Keratinocyte (primary cell): ENCODE measurements at regions not wholly inside any gene's neighbourhood (a gene's known extent, or its start where the extent isn't known, plus 50 kb on each side); places are given as distances from the start of the nearest gene placed in this dataset.

ENCODE experiments used
- EZH2 ChIP-seq: IDR thresholded peaks from one replicate; pipeline ENCODE4 v1.6.1; 2012; ENCODE audit warnings: inconsistent platforms, mild to moderate bottlenecking, low read length, moderate library complexity
- TF ChIP-seq, protein P1 (sequence below), 3 experiments: IDR thresholded peaks in 1 of 3; conservative IDR thresholded peaks in 1 of 3; optimal IDR thresholded peaks in 1 of 3; 2 replicates in 2 of 3; 3 replicates in 1 of 3; pipeline versions ENCODE3 to v1.5.1; 2011; ENCODE audit warnings: low read length in 3 of 3, mild to moderate bottlenecking in 3 of 3, moderate library complexity in 2 of 3, control low read depth in 1 of 3, inconsistent platforms in 1 of 3; ENCODE audit not compliant: insufficient read depth in 2 of 3; ENCODE audit errors: extremely low read depth in 1 of 3

DNA sequence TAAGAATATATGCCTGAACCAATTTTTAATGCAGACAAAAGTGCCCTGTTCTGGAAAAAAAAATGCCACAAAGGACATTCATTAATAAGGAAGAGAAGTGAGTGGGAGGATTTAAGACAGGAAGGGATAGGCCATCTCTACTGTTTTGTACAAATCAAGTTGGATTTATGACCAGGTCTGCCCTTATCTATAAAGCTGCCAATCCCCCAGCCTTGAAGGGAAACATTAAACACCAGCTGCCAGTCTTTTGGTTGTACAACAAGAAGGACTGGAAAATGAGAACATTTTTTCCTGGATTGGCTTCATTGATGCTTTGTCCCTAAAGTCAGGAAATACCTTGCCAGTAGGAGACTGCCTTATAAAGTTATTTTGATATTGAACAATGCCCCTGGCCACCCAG, 444.0 kb downstream of the NPHP4 start:
- TF ChIP-seq, protein P1, sequence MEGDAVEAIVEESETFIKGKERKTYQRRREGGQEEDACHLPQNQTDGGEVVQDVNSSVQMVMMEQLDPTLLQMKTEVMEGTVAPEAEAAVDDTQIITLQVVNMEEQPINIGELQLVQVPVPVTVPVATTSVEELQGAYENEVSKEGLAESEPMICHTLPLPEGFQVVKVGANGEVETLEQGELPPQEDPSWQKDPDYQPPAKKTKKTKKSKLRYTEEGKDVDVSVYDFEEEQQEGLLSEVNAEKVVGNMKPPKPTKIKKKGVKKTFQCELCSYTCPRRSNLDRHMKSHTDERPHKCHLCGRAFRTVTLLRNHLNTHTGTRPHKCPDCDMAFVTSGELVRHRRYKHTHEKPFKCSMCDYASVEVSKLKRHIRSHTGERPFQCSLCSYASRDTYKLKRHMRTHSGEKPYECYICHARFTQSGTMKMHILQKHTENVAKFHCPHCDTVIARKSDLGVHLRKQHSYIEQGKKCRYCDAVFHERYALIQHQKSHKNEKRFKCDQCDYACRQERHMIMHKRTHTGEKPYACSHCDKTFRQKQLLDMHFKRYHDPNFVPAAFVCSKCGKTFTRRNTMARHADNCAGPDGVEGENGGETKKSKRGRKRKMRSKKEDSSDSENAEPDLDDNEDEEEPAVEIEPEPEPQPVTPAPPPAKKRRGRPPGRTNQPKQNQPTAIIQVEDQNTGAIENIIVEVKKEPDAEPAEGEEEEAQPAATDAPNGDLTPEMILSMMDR (optimal IDR thresholded peaks at IDR 0.05 in 1 of 3, IDR thresholded peaks at IDR 0.05 in 1 of 3, conservative IDR thresholded peaks at IDR 0.05 in 1 of 3; ENCODE audit: extremely low read depth in 1 of 3, insufficient read depth in 2 of 3, low read length in 3 of 3) = no peak
- no peak for TF ChIP-seq EZH2
